MM.1S (cell line): ENCODE measurements at regions not wholly inside any gene's neighbourhood (a gene's known extent, or its start where the extent isn't known, plus 50 kb on each side); places are given as distances from the start of the nearest gene placed in this dataset.

Source experiments
- DNase-seq: peaks from one replicate; pipeline ENCODE4 v3.0.0-alpha.2; 2015
- H2AFZ ChIP-seq: fragments of 300-600 bp; sonication (generic); 2 replicates; pipeline ENCODE4 v1.6.0; 2016; ENCODE audit warnings: antibody characterized with exemption, low read length
- H3F3A ChIP-seq: fragments of 300-600 bp; sonication (generic); 2 replicates; pipeline ENCODE4 v1.6.1; 2016; ENCODE audit warnings: mild to moderate bottlenecking, antibody characterized with exemption, low read length, moderate library complexity, mixed read lengths; ENCODE audit not compliant: insufficient read depth
- H3K27ac ChIP-seq: fragments of 300-600 bp; sonication (generic); 2 replicates; pipeline ENCODE4 v1.5.1; 2016; ENCODE audit warnings: mild to moderate bottlenecking, low read length
- H3K27me3 ChIP-seq: fragments of 300-600 bp; sonication (generic); replicated peaks from 2 replicates; pipeline ENCODE4 v1.6.0; 2016; ENCODE audit warnings: low read length; ENCODE audit not compliant: insufficient read depth
- H3K36me3 ChIP-seq: fragments of 300-600 bp; sonication (generic); replicated peaks from 2 replicates; pipeline ENCODE4 v1.6.1; 2016; ENCODE audit warnings: mild to moderate bottlenecking, low read length, mixed read lengths; ENCODE audit not compliant: insufficient read depth
- H3K4me1 ChIP-seq: fragments of 300-600 bp; sonication (generic); 2 replicates; pipeline ENCODE4 v1.6.1; 2016; ENCODE audit warnings: low read length, mixed read lengths
- H3K4me2 ChIP-seq: fragments of 300-600 bp; sonication (generic); 2 replicates; pipeline ENCODE4 v1.6.0; 2016; ENCODE audit warnings: low read depth, low read length
- H3K4me3 ChIP-seq: fragments of 300-600 bp; sonication (generic); 2 replicates; pipeline ENCODE4 v1.5.1; 2016; ENCODE audit warnings: low read length, mixed read lengths
- H3K79me2 ChIP-seq: fragments of 300-600 bp; sonication (generic); 2 replicates; pipeline ENCODE4 v1.6.1; 2016; ENCODE audit warnings: mixed run types, low read length, mixed read lengths
- H3K9ac ChIP-seq: fragments of 300-600 bp; sonication (generic); 2 replicates; pipeline ENCODE4 v1.6.1; 2016; ENCODE audit warnings: low read length, mixed read lengths
- H3K9me2 ChIP-seq: fragments of 300-600 bp; sonication (generic); replicated peaks from 2 replicates; pipeline ENCODE4 v1.6.1; 2016; ENCODE audit warnings: mild to moderate bottlenecking, low read length, mixed read lengths; ENCODE audit not compliant: insufficient read depth
- H3K9me3 ChIP-seq: fragments of 300-600 bp; sonication (generic); replicated peaks from 2 replicates; pipeline ENCODE4 v1.6.1; 2016; ENCODE audit warnings: mild to moderate bottlenecking, low read length, mixed read lengths; ENCODE audit not compliant: insufficient read depth
- H4K20me1 ChIP-seq: fragments of 300-600 bp; sonication (generic); 2 replicates; pipeline ENCODE4 v1.6.1; 2016; ENCODE audit warnings: mild to moderate bottlenecking, low read length, moderate library complexity, mixed read lengths; ENCODE audit not compliant: insufficient read depth
- EZH2 ChIP-seq: fragments of 300-600 bp; sonication (generic); optimal IDR thresholded peaks from 2 replicates; pipeline ENCODE3; 2017; ENCODE audit warnings: low read depth, mild to moderate bottlenecking, antibody characterized with exemption, low read length, mixed read lengths
- EZH2phosphoT487 ChIP-seq: fragments of 300-600 bp; sonication (generic); IDR thresholded peaks from 2 replicates; pipeline ENCODE4 v1.6.1; 2018; ENCODE audit warnings: antibody characterized with exemption, low read length
- TF ChIP-seq, protein P1 (sequence below): fragments of 300-600 bp; sonication (generic); IDR thresholded peaks from 2 replicates; pipeline ENCODE4 v1.5.1; 2016; ENCODE audit warnings: antibody characterized with exemption, low read length, mixed read lengths

DNA sequence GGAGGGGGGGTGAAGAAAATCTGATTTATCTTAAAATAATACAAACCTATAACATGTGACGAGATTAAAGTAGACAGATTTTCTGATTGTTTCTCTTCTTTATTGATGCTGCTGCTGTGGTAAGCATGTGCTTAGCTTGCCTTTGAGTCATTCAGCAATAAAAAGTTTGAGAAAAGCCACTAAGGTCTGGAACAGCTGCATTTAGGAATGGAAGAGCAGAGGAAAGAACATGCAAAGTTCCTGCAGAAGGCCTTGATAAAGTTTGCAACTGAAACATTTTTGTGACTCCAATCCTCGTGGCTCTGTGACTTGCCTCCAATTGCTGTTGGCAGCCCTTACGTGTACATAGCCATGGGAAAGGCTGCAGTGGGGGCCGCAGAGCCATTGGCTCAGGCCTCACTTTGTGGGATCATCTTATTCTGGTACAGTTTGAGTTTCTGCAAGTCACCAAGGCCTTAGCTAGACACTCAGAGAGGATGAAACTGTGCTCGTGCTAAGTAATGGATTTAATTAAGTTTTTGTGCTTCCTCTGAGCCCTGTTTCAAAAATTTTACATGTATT lies 370.2 kb downstream of the AASDHPPT start:
- Histone ChIP-seq H3K4me3 (no peak overlapping the region), H3F3A (no peaks in the 10 kb centered on the region), H3K27ac (no peak overlapping the region), H3K4me2 (no peak overlapping the region), H3K27me3 (no peaks in the 10 kb centered on the region), H3K4me1 (no peaks in the 10 kb centered on the region), H3K9me3 (no peaks in the 10 kb centered on the region), H3K9ac (no peak overlapping the region), H4K20me1 (no peaks in the 10 kb centered on the region), H3K79me2 (no peaks in the 10 kb centered on the region), H2AFZ (no peak overlapping the region), H3K9me2 (no peaks in the 10 kb centered on the region), H3K36me3 (no peaks in the 10 kb centered on the region)
- TF ChIP-seq EZH2 (no peak), EZH2phosphoT487 (no peak)
- TF ChIP-seq, protein P1, sequence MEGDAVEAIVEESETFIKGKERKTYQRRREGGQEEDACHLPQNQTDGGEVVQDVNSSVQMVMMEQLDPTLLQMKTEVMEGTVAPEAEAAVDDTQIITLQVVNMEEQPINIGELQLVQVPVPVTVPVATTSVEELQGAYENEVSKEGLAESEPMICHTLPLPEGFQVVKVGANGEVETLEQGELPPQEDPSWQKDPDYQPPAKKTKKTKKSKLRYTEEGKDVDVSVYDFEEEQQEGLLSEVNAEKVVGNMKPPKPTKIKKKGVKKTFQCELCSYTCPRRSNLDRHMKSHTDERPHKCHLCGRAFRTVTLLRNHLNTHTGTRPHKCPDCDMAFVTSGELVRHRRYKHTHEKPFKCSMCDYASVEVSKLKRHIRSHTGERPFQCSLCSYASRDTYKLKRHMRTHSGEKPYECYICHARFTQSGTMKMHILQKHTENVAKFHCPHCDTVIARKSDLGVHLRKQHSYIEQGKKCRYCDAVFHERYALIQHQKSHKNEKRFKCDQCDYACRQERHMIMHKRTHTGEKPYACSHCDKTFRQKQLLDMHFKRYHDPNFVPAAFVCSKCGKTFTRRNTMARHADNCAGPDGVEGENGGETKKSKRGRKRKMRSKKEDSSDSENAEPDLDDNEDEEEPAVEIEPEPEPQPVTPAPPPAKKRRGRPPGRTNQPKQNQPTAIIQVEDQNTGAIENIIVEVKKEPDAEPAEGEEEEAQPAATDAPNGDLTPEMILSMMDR = no peak
- no peak for DNase-seq

DNA sequence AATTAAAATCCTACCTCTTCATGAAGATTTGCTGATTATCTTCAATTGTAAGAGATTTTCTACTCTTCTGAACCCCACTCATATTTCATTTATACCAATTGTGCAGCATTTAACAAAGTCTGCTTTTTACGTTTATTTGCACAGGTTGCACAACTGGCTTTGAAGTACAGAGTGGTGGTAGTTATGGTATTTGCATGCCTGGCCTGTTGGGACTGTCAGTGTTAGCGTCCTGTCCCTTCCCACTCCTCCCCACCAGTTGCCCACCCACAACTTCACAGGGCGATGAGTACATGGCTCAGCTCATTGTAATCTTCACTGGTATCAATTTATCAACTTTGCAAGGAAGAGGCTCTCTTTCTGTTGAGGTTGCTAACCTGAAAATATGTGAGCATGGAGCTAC lies 372.3 kb downstream of the AASDHPPT start:
- Histone ChIP-seq H2AFZ (no peak overlapping the region), H3K9me3 (no peaks in the 10 kb centered on the region), H3F3A (no peaks in the 10 kb centered on the region), H3K36me3 (no peaks in the 10 kb centered on the region), H3K4me3 (no peak overlapping the region), H4K20me1 (no peaks in the 10 kb centered on the region), H3K4me2 (no peak overlapping the region), H3K79me2 (no peaks in the 10 kb centered on the region), H3K9me2 (no peaks in the 10 kb centered on the region), H3K9ac (no peak overlapping the region), H3K27me3 (no peaks in the 10 kb centered on the region), H3K4me1 (no peaks in the 10 kb centered on the region), H3K27ac (no peak overlapping the region)
- TF ChIP-seq, protein P1 = no peak
- TF ChIP-seq EZH2 = no peak
- DNase-seq = no peak

DNA sequence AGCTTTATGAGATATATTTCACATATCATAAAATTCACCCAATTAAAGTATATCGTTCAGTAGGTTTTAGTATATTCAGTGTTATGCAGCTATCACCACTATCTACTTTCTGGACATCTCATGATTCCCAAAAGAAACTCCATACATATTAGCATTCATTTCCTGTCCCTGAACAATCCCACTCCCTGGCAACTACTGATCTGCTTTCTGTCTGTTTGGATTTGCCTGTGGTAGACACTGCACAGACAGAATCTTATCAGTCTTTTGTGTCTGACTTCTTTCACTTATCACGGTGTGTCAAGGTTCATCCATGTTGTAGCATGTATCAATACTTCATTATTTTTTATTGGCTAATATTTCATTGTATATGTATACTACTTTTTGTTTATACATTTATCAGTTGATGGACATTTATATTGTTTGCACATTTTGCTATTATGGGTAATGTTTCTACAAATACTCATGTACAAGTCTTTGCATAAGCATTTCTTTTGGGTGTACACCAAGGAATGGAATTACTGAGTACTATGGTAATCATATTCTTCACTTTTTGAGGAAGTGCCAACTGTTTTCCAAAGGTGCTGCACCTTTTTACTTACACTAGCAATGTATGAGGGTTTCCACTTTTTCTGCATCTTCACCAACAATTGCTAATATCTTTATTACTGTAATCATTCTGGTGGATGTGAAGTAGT lies 373.9 kb downstream of the AASDHPPT start:
- Histone ChIP-seq H3K36me3 (no peaks in the 10 kb centered on the region), H3K79me2 (no peaks in the 10 kb centered on the region), H3K27ac (no peak overlapping the region), H4K20me1 (no peaks in the 10 kb centered on the region), H3K9me3 (no peaks in the 10 kb centered on the region), H3K4me3 (no peak overlapping the region), H3K9ac (no peak overlapping the region), H3K4me2 (no peak overlapping the region), H2AFZ (no peak overlapping the region), H3K9me2 (no peaks in the 10 kb centered on the region), H3F3A (no peaks in the 10 kb centered on the region), H3K4me1 (no peaks in the 10 kb centered on the region), H3K27me3 (no peaks in the 10 kb centered on the region)
- TF ChIP-seq EZH2phosphoT487 (no peak), EZH2 (no peak)
- TF ChIP-seq, protein P1 = no peak
- DNase-seq = no peak
